Testis (tissue), 2 donors: ENCODE measurements at regions not wholly inside any gene's neighbourhood (a gene's known extent, or its start where the extent isn't known, plus 50 kb on each side); places are given as distances from the start of the nearest gene placed in this dataset.

ENCODE experiments used
- POLR2A ChIP-seq: fragments of 450-650 bp; IDR thresholded peaks from one replicate; pipeline ENCODE4 v1.6.1; 2017; ENCODE audit warnings: antibody characterized with exemption, mild to moderate bottlenecking, moderate library complexity
- TF ChIP-seq, protein P1 (sequence below), 3 experiments: fragments of 450-650 bp in 2 of 3; fragments of 200-600 bp in 1 of 3; sonication (generic) in 1 of 3; IDR thresholded peaks; one replicate each; pipeline ENCODE4 v1.5.1; 2016 to 2019; ENCODE audit warnings: antibody characterized with exemption in 3 of 3, mild to moderate bottlenecking in 2 of 3, moderate library complexity in 1 of 3

DNA sequence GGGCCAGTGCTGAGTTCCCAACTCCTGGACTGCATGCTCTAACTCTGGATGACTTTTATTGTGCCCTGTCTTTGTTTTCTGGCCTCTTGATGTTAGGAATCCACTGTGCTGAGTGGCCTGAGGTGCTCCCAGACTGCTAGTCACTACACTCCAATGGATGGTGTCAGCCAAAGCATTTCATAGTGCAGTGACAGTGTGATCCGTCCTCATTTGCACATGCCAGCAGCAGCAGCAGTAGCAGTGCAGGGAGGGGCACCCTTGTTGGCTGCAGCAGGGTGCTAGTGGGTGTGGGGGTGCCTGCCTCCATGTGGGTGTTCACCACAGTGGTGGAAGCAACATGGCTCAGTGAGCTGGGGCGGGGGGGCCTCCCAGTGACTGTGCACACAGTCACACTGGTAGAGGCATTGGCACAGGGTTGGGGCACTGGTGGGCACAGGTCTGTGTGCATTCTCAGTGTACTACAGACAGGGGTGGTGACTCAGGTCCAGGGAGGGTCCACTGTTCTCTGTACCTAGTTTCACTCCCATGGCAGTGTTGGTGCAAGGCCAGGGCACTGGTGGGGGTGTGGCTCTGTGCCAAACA lies 214.0 kb downstream of the ZC3H11B start:
- TF ChIP-seq, protein P1, sequence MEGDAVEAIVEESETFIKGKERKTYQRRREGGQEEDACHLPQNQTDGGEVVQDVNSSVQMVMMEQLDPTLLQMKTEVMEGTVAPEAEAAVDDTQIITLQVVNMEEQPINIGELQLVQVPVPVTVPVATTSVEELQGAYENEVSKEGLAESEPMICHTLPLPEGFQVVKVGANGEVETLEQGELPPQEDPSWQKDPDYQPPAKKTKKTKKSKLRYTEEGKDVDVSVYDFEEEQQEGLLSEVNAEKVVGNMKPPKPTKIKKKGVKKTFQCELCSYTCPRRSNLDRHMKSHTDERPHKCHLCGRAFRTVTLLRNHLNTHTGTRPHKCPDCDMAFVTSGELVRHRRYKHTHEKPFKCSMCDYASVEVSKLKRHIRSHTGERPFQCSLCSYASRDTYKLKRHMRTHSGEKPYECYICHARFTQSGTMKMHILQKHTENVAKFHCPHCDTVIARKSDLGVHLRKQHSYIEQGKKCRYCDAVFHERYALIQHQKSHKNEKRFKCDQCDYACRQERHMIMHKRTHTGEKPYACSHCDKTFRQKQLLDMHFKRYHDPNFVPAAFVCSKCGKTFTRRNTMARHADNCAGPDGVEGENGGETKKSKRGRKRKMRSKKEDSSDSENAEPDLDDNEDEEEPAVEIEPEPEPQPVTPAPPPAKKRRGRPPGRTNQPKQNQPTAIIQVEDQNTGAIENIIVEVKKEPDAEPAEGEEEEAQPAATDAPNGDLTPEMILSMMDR (IDR thresholded peaks at IDR 0.05): no peak
- no peak for TF ChIP-seq POLR2A
